ENCODE measurements at regions not wholly inside any gene's neighbourhood (a gene's known extent, or its start where the extent isn't known, plus 50 kb on each side); places are given as distances from the start of the nearest gene placed in this dataset.
"Not testable (repeated sequence)": the region's sequence is repeated elsewhere in the genome, so short reads cannot be mapped to it uniquely, and the experiment has no call there.

DNA sequence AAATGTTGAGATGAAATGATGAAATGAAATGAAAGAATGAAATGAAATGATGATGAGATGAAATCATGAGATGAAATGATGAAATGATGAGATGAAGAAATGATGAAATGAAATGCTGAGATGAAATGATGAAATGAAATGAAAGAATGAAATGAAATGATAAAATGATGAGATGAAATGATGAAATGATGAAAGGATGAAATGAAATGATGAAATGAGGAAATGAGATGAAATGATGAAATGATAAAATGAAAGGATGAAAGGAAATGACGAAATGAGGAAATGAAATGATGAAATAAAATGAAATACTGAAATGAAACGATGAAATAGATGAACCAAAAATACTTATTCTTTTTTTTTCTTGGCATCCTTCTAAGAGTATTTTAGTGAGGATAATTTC lies 1349.1 kb downstream of the TP53TG3F start:
- H3K27ac ChIP-seq; BruUV-seq (replicated peaks); H2AFZ ChIP-seq; H3K4me1 ChIP-seq (replicated peaks; ENCODE audit: insufficient read depth); H3K27me3 ChIP-seq (ENCODE audit: insufficient read depth, low read depth); H3K4me2 ChIP-seq; DNase-seq; intact Hi-C loops (cut with micrococcal nuclease; ENCODE audit: unreplicated experiment); H3K4me3 ChIP-seq; H3F3A ChIP-seq (ENCODE audit: insufficient read depth, low read depth); H4K20me1 ChIP-seq (ENCODE audit: insufficient read depth); H3K9me2 ChIP-seq (ENCODE audit: insufficient read depth); H3K36me3 ChIP-seq (ENCODE audit: low read depth); H3K79me2 ChIP-seq (ENCODE audit: low read depth); POLR2A ChIA-PET (ENCODE audit: unreplicated experiment); H3K9me3 ChIP-seq (ENCODE audit: insufficient read depth, low read depth); CTCF ChIA-PET: not testable (repeated sequence)
